ENCODE measurements at regions not wholly inside any gene's neighbourhood (a gene's known extent, or its start where the extent isn't known, plus 50 kb on each side); places are given as distances from the start of the nearest gene placed in this dataset.
A peak's percentile ranks its signal among the peaks of the same experiment; 100 is the strongest.

GRCh38 chr18:47522359-47522758 is 270.9 kb upstream of the SKOR2 start:
- DNase-seq (ENCODE audit: low read depth), result peak; percentile 51
- TF ChIP-seq CTCF (IDR thresholded peaks at IDR 0.05; ENCODE audit: control insufficient read depth, extremely low read depth, insufficient read depth), result no peak
- H3K4me3 ChIP-seq (ENCODE audit: low read depth, low read length), result no peak overlapping the region

GRCh38 chr18:47520263-47520662 is 268.8 kb upstream of the SKOR2 start:
- no peak overlapping the region for H3K4me3 ChIP-seq (ENCODE audit: low read depth, low read length)
- no peak for DNase-seq (ENCODE audit: low read depth)
- no peak for TF ChIP-seq CTCF (IDR thresholded peaks at IDR 0.05; ENCODE audit: control insufficient read depth, extremely low read depth, insufficient read depth)

DNA sequence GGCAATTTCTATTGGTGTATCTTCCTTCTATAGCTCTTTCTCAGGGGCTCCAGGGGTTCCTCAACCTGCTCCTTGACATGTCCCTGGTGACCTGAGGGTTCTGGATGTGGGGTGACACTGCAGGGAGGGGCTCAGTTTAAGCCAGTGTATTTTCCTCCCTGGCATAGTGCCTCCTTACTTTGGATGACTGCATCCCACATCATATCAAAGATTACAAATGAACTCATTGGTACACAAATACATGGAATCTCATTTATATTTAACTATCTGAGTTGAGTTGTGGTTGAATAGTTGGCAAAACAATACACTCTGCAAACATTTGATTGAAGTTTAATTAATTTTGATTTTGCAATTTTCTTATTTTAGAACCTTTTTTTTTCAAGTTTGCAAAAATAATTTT is 268.2 kb upstream of the SKOR2 start:
- no peak for DNase-seq (ENCODE audit: low read depth)
- TF ChIP-seq CTCF (IDR thresholded peaks at IDR 0.05; ENCODE audit: control insufficient read depth, extremely low read depth, insufficient read depth), result no peak

DNA sequence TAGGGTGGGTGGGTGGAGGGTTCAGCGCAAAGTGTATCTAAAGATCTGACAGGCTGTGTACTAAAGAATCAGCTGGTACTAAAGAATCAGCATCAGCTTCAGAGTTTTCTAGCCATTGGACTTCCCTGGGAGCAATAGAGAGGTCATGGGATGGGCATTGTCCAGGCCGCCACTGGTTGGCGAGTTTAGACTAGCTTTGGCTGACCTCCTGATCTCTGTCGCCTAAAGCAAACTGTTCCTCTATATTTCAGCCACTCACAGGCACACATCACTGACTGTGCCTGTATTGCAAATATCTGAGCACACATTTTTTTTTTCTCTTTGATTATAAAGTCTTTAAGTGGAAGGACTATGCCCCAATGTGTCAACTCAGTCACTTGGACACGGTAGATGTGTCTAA is 267.8 kb upstream of the SKOR2 start:
- no peak for TF ChIP-seq CTCF (IDR thresholded peaks at IDR 0.05; ENCODE audit: control insufficient read depth, extremely low read depth, insufficient read depth)
- H3K4me3 ChIP-seq (ENCODE audit: low read depth, low read length), result no peak overlapping the region
- peak; percentile 36 for DNase-seq (ENCODE audit: low read depth)

More for the DNA sequence above, 268.2 kb upstream of the SKOR2 start:
- no peak overlapping the region for H3K4me3 ChIP-seq (ENCODE audit: low read depth, low read length)

DNA sequence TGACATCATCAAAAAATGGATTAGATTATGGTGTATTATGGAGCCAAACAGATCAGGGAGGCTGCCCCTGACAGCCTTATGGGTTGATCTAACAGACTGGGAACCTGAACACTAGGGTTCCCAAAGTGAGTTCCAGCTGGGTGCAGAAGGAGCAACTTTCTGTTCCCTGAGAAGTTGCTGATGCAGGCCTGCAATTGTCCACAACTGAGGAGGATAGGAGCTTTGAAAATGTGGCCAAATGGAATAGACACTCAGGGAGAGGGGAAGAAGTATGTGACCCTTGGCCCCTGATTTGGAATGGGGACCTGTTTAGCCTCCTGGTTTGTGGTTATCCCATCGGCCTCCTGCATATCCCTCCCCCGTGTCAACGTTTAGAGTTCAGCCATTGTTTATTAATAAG is 262.2 kb upstream of the SKOR2 start:
- DNase-seq (ENCODE audit: low read depth), result no peak
- no peak for TF ChIP-seq CTCF (IDR thresholded peaks at IDR 0.05; ENCODE audit: control insufficient read depth, extremely low read depth, insufficient read depth)
- no peak overlapping the region for H3K4me3 ChIP-seq (ENCODE audit: low read depth, low read length)

- H3K4me3 ChIP-seq (ENCODE audit: low read depth, low read length), result no peak overlapping the region
- DNase-seq (ENCODE audit: low read depth), result no peak
- TF ChIP-seq CTCF (IDR thresholded peaks at IDR 0.05; ENCODE audit: control insufficient read depth, extremely low read depth, insufficient read depth), result no peak
These were observed 261.4 kb upstream of the SKOR2 start for GRCh38 chr18:47512726-47513435.

DNA sequence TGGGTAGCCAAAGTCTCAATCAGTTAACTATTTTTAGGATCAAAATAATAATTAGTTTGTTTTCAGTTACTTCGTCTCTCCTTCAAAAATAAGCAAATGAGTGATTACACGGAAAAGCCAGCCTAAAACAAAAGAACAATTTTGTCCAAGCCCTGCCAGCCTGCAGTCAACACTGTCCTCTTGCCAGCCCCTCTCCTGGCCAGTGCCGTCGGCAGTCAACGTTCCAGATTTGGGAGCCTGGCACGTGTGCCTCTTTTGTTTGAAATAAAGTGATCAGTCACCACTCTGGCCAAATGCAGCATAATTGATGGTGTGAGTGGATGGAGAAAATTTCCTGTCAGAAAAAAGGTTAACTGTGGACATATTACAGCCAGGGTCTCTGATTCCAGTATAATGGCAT is 260.6 kb upstream of the SKOR2 start:
- no peak overlapping the region for H3K4me3 ChIP-seq (ENCODE audit: low read depth, low read length)
- TF ChIP-seq CTCF (IDR thresholded peaks at IDR 0.05; ENCODE audit: control insufficient read depth, extremely low read depth, insufficient read depth), result no peak
- DNase-seq (ENCODE audit: low read depth), result no peak

Measured in LNCaP clone FGC (cell line).